ENCODE measurements at regions not wholly inside any gene's neighbourhood (a gene's known extent, or its start where the extent isn't known, plus 50 kb on each side); places are given as distances from the start of the nearest gene placed in this dataset.
A peak's percentile ranks its signal among the peaks of the same experiment; 100 is the strongest.

- ChIA-PET POLR2A (no interaction called here), CTCF (no interaction called here)
- H3K9me3 Mint-ChIP-seq (ENCODE audit: unreplicated experiment): peaks cover 9% of the 10 kb centered on the region
- no peaks in the 10 kb centered on the region for H3K36me3 Mint-ChIP-seq (ENCODE audit: insufficient read depth, unreplicated experiment)
- Histone ChIP-seq H3K36me3 (ENCODE audit: control insufficient read depth, insufficient read depth, low read length) (no peaks in the 10 kb centered on the region), H3K27me3 (replicated peaks; ENCODE audit: control insufficient read depth, insufficient read depth, low read length) (no peaks in the 10 kb centered on the region), H3K9me3 (no peaks in the 10 kb centered on the region; the same call in 1 of the 2 replicates), H3K4me3 (ENCODE audit: low read depth, low read length) (no peak overlapping the region), H3K4me1 (no peaks in the 10 kb centered on the region)
- no peak for TF ChIP-seq CTCF (IDR thresholded peaks at IDR 0.05; ENCODE audit: insufficient read depth in 1 of 2, low read depth in 1 of 2, low read length in 1 of 2, severe bottlenecking in 1 of 2, unreplicated experiment in 1 of 2)
- H3K4me3 Mint-ChIP-seq (ENCODE audit: unreplicated experiment): no peak overlapping the region
- H3K27ac Mint-ChIP-seq (ENCODE audit: unreplicated experiment): no peak overlapping the region
- H3K27me3 Mint-ChIP-seq (ENCODE audit: insufficient read depth, unreplicated experiment): no peaks in the 10 kb centered on the region
- intact Hi-C loops (cut with micrococcal nuclease; ENCODE audit: unreplicated experiment): no loop called here
- no TSS peak for BruUV-seq (replicated peaks)
- DNase-seq: no peak
- H3K4me1 Mint-ChIP-seq (ENCODE audit: low read depth, unreplicated experiment): no peaks in the 10 kb centered on the region
Measured at GRCh38 chr5:101123363-101123762, 220.3 kb upstream of the ST8SIA4 start.

- ChIA-PET CTCF (no interaction called here), POLR2A (no interaction called here)
- Mint-ChIP-seq H3K4me3 (ENCODE audit: unreplicated experiment) (no peak overlapping the region), H3K27ac (ENCODE audit: unreplicated experiment) (no peak overlapping the region), H3K4me1 (ENCODE audit: low read depth, unreplicated experiment) (no peaks in the 10 kb centered on the region), H3K9me3 (ENCODE audit: unreplicated experiment) (no peaks in the 10 kb centered on the region), H3K36me3 (ENCODE audit: insufficient read depth, unreplicated experiment) (no peaks in the 10 kb centered on the region), H3K27me3 (ENCODE audit: insufficient read depth, unreplicated experiment) (no peaks in the 10 kb centered on the region)
- no peaks in the 10 kb centered on the region for H3K36me3 ChIP-seq (ENCODE audit: control insufficient read depth, insufficient read depth, low read length)
- H3K4me3 ChIP-seq (ENCODE audit: low read depth, low read length): no peak overlapping the region
- DNase-seq: no peak
- no peaks in the 10 kb centered on the region for H3K9me3 ChIP-seq
- intact Hi-C loops (cut with micrococcal nuclease; ENCODE audit: unreplicated experiment): loop anchor here (1.0 kb wide), 1 partner anchor 8 kb away; no protein-coding TSS in a partner anchor
- TF ChIP-seq CTCF (IDR thresholded peaks at IDR 0.05; ENCODE audit: insufficient read depth in 1 of 2, low read depth in 1 of 2, low read length in 1 of 2, severe bottlenecking in 1 of 2, unreplicated experiment in 1 of 2): no peak
- H3K4me1 ChIP-seq: peaks cover 5% of the 10 kb centered on the region; the same call in 1 of the 2 replicates
- BruUV-seq (replicated peaks): no TSS peak
- no peaks in the 10 kb centered on the region for H3K27me3 ChIP-seq (replicated peaks; ENCODE audit: control insufficient read depth, insufficient read depth, low read length)
Measured at GRCh38 chr5:101112645-101113044, 209.6 kb upstream of the ST8SIA4 start.

GRCh38 chr5:101103874-101104273 is 200.8 kb upstream of the ST8SIA4 start:
- no peaks in the 10 kb centered on the region for H3K27me3 Mint-ChIP-seq (ENCODE audit: insufficient read depth, unreplicated experiment)
- intact Hi-C loops (cut with micrococcal nuclease; ENCODE audit: unreplicated experiment): loop anchor here (1.0 to 2.0 kb wide), 3 partner anchors 8 to 157 kb away; no protein-coding TSS in a partner anchor
- no peak overlapping the region for H3K27ac Mint-ChIP-seq (ENCODE audit: unreplicated experiment)
- no TSS peak for BruUV-seq (replicated peaks)
- Histone ChIP-seq H3K36me3 (ENCODE audit: control insufficient read depth, insufficient read depth, low read length) (no peaks in the 10 kb centered on the region), H3K27me3 (replicated peaks; ENCODE audit: control insufficient read depth, insufficient read depth, low read length) (no peaks in the 10 kb centered on the region), H3K4me1 (peaks cover 19% of the 10 kb centered on the region), H3K9me3 (no peaks in the 10 kb centered on the region), H3K4me3 (ENCODE audit: low read depth, low read length) (no peak overlapping the region)
- ChIA-PET POLR2A (no interaction called here), CTCF (no interaction called here)
- no peak overlapping the region for H3K4me3 Mint-ChIP-seq (ENCODE audit: unreplicated experiment)
- no peak for TF ChIP-seq CTCF (IDR thresholded peaks at IDR 0.05; ENCODE audit: insufficient read depth in 1 of 2, low read depth in 1 of 2, low read length in 1 of 2, severe bottlenecking in 1 of 2, unreplicated experiment in 1 of 2)
- peaks cover 15% of the 10 kb centered on the region for H3K4me1 Mint-ChIP-seq (ENCODE audit: low read depth, unreplicated experiment)
- no peaks in the 10 kb centered on the region for H3K9me3 Mint-ChIP-seq (ENCODE audit: unreplicated experiment)
- DNase-seq: peak in 1 of 2 experiments; percentile 55
- H3K36me3 Mint-ChIP-seq (ENCODE audit: insufficient read depth, unreplicated experiment): no peaks in the 10 kb centered on the region
